ENCODE measurements at regions not wholly inside any gene's neighbourhood (a gene's known extent, or its start where the extent isn't known, plus 50 kb on each side); places are given as distances from the start of the nearest gene placed in this dataset.

DNA sequence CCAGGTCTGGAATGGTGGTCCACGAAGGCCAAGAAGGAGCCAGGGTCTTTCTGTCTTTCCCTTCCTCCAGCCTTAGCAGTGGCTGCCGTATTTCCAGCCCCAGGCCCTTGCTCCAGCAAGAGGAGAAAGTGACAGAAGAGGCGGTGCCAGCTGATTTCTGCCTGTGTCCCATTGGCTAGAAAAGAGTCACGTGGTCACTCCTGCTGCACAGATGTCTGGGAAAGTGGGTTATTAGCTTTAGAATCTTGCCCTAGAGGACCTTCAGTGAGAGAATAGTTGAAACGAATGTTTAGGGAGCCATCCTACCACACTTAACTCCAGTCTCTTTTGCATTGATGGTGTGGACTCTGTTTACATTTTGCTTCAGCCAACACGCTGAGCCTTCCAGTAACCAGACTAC lies 99.3 kb upstream of the BCOR start:
- WGBS, 2 donors, result 90 to 97% methylated on average over 6 of the region's 6 CpGs

DNA sequence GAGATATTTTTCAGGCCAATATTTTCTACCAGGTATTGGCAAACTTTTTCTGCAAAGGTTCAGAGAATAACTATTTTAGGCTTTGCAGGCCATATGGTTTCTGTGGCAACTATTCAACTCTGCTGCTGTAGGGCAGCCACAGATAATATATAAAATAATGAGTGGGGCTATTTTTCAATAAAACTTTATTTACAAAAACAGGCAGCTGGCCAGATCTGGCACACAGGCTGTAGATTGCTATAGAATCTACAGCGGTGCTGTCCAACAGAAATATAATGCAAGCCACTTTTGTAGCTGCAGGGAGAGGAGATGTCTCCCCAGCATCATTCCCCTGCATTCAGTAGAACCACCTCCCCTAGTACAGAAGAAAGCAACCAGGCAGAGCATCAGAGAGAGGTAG lies 97.6 kb upstream of the BCOR start:
- Histone ChIP-seq H3K9me3 (no peaks in the 10 kb centered on the region), H3K27me3 (no peaks in the 10 kb centered on the region), H3K27ac (no peak overlapping the region), H3K4me3 (no peak overlapping the region), H3K4me1 (no peaks in the 10 kb centered on the region), H3K36me3 (no peaks in the 10 kb centered on the region)
- no peak for ATAC-seq
- TF ChIP-seq, protein P1, sequence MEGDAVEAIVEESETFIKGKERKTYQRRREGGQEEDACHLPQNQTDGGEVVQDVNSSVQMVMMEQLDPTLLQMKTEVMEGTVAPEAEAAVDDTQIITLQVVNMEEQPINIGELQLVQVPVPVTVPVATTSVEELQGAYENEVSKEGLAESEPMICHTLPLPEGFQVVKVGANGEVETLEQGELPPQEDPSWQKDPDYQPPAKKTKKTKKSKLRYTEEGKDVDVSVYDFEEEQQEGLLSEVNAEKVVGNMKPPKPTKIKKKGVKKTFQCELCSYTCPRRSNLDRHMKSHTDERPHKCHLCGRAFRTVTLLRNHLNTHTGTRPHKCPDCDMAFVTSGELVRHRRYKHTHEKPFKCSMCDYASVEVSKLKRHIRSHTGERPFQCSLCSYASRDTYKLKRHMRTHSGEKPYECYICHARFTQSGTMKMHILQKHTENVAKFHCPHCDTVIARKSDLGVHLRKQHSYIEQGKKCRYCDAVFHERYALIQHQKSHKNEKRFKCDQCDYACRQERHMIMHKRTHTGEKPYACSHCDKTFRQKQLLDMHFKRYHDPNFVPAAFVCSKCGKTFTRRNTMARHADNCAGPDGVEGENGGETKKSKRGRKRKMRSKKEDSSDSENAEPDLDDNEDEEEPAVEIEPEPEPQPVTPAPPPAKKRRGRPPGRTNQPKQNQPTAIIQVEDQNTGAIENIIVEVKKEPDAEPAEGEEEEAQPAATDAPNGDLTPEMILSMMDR (IDR thresholded peaks at IDR 0.05), result no peak
- WGBS, 2 donors, result 95 to 96% methylated on average over 1 of the region's 1 CpG
- no peak for DNase-seq
- intact Hi-C loops (cut with DNase I), result no loop called here

More for the DNA sequence above, 99.3 kb upstream of the BCOR start:
- H3K4me1 ChIP-seq, result no peaks in the 10 kb centered on the region
- DNase-seq (no peak), ATAC-seq (no peak)
- no peaks in the 10 kb centered on the region for H3K9me3 ChIP-seq
- no peak overlapping the region for H3K4me3 ChIP-seq
- TF ChIP-seq, protein P1 (IDR thresholded peaks at IDR 0.05), result no peak
- H3K27ac ChIP-seq, result no peak overlapping the region
- H3K36me3 ChIP-seq, result no peaks in the 10 kb centered on the region
- intact Hi-C loops (cut with DNase I), result no loop called here
- H3K27me3 ChIP-seq, result no peaks in the 10 kb centered on the region

DNA sequence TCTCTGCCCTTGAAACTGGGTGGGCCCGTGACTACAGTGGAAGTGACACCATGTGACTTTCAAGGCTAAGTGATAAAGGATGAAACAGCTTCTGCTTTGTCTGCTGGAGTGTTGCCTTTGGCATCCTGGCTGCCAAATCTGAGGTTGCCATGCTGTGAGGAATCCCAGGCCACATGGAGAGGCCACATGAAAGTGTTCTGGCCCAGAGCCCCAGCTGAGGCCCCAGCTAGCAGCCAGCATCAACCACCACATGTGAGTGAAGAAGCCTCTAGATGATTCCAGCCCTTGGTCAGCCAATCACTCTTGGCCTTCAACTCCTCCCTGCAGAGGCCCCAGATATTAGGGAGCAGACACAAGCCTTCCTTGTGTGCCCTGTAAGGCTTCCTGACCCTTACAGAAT lies 94.4 kb upstream of the BCOR start:
- Histone ChIP-seq H3K27me3 (no peaks in the 10 kb centered on the region), H3K27ac (no peak overlapping the region), H3K36me3 (no peaks in the 10 kb centered on the region), H3K4me3 (no peak overlapping the region), H3K9me3 (no peaks in the 10 kb centered on the region), H3K4me1 (no peaks in the 10 kb centered on the region)
- 38 to 57% methylated on average over 1 of the region's 1 CpG for WGBS, 2 donors
- TF ChIP-seq, protein P1 (IDR thresholded peaks at IDR 0.05), result no peak
- DNase-seq, result no peak
- no peak for ATAC-seq
- intact Hi-C loops (cut with DNase I), result no loop called here

DNA sequence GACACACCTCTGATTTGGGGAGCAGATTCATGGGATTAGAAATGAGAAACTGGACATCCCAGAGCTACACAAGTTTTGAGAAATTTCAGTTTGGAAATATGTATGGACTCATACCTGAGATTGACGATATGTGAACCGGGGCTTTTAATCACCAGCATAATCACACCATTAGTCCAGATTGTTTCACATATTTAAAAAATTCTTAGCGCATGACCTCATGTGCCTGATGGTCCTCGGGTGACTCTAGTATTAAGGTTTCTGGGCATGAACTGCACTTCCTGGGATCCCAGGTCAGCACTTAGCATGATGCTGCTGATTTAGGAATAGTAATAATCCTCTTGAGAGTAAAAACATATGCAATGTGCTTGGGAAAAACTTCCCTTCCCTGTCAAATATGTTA lies 91.9 kb upstream of the BCOR start:
- ATAC-seq (no peak), DNase-seq (no peak)
- 77 to 83% methylated on average over 4 of the region's 4 CpGs for WGBS, 2 donors
- peaks cover 0 to 14% (median 0%) of the 10 kb centered on the region in 11 donors for H3K9me3 ChIP-seq
- no peaks in the 10 kb centered on the region for H3K27me3 ChIP-seq
- TF ChIP-seq, protein P1 (IDR thresholded peaks at IDR 0.05), result no peak
- intact Hi-C loops (cut with DNase I), result loop anchor here in 2 of 10 donors (10.0 kb wide), 2 partner anchors 55 to 65 kb away; no protein-coding TSS in a partner anchor
- H3K27ac ChIP-seq, result no peak overlapping the region
- no peaks in the 10 kb centered on the region for H3K36me3 ChIP-seq
- H3K4me3 ChIP-seq, result no peak overlapping the region
- H3K4me1 ChIP-seq, result no peaks in the 10 kb centered on the region
